AG09309 (cell line): ENCODE measurements at regions not wholly inside any gene's neighbourhood (a gene's known extent, or its start where the extent isn't known, plus 50 kb on each side); places are given as distances from the start of the nearest gene placed in this dataset.

Experiments
- DNase-seq: peaks from one replicate; pipeline ENCODE4 v3.0.0-alpha.2; 2010; ENCODE audit warnings: low read depth
- H3K4me3 ChIP-seq: 2 replicates; pipeline ENCODE4 v1.5.1; 2011; ENCODE audit warnings: mild to moderate bottlenecking, low read depth, low read length, moderate library complexity; ENCODE audit not compliant: control insufficient read depth
- TF ChIP-seq, protein P1 (sequence below): IDR thresholded peaks from 2 replicates; pipeline ENCODE4 v1.5.1; 2011; ENCODE audit warnings: mild to moderate bottlenecking, low read depth, low read length, inconsistent platforms; ENCODE audit not compliant: insufficient read depth, control insufficient read depth; ENCODE audit errors: missing control alignments

- no peak for DNase-seq
- H3K4me3 ChIP-seq, result no peak overlapping the region
- TF ChIP-seq, protein P1, sequence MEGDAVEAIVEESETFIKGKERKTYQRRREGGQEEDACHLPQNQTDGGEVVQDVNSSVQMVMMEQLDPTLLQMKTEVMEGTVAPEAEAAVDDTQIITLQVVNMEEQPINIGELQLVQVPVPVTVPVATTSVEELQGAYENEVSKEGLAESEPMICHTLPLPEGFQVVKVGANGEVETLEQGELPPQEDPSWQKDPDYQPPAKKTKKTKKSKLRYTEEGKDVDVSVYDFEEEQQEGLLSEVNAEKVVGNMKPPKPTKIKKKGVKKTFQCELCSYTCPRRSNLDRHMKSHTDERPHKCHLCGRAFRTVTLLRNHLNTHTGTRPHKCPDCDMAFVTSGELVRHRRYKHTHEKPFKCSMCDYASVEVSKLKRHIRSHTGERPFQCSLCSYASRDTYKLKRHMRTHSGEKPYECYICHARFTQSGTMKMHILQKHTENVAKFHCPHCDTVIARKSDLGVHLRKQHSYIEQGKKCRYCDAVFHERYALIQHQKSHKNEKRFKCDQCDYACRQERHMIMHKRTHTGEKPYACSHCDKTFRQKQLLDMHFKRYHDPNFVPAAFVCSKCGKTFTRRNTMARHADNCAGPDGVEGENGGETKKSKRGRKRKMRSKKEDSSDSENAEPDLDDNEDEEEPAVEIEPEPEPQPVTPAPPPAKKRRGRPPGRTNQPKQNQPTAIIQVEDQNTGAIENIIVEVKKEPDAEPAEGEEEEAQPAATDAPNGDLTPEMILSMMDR, result no peak
These were observed 425.6 kb upstream of the BRINP1 start for GRCh38 chr9:119794836-119795235.

DNA sequence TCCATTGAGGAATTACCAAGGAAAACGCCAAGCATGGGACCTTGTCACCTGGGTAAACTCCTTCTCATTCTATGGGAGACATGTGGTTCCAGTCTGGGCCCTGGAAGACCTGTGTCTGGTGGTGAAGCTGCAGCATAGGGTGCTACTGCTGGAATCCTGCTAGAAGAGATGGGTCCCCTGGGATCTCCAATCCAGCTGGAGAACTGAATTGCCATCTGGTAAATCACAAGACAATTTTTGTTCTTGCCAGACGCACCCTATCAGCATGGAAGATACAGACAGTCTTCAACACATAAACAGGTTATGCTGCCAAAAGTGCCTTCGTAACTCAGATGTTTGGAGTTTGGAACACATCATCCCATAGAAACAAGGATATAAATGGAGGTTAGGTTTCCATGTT is 424.0 kb upstream of the BRINP1 start:
- TF ChIP-seq, protein P1, result no peak
- DNase-seq, result no peak
- no peak overlapping the region for H3K4me3 ChIP-seq

DNA sequence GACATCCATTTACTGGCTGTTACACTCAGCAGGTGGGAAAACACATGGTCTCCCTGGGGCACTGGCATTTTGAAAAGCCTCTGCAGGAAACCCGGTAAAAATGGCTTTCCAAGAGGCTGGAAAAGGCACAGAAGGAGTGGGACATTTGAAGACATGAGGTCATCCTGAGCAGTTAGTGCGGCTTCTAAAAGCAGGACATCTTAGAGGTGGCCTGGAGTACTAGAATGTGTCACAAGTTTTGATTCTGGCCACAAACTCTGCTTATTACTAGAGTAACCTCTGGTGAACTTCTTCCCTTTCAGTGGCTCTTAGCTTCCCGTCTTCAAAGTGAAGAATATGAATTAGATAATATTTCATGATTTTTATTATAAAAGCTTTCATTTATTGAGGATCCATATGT is 423.0 kb upstream of the BRINP1 start:
- TF ChIP-seq, protein P1, result no peak

DNA sequence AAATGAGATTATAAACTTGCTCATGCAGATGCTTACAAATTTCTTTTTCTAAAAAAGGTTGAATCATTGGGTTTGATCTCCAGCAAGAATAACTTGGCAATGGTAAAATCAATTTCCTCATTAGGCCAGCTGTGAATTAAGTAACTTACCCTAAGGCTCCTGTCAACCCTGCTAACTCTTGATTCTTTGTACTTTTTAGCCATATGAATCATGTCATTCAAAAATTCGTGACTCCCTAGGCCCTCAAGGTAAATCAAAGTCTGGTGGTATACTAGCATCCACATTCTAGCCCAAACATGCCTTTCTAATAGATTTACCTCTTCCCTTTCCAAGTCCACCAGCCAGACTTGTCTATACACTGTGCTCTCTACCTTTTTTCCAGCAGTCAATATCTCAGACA is 420.8 kb upstream of the BRINP1 start:
- no peak overlapping the region for H3K4me3 ChIP-seq
- TF ChIP-seq, protein P1, result no peak
- no peak for DNase-seq

More for the DNA sequence above, 423.0 kb upstream of the BRINP1 start:
- DNase-seq, result no peak
- H3K4me3 ChIP-seq, result no peak overlapping the region

DNA sequence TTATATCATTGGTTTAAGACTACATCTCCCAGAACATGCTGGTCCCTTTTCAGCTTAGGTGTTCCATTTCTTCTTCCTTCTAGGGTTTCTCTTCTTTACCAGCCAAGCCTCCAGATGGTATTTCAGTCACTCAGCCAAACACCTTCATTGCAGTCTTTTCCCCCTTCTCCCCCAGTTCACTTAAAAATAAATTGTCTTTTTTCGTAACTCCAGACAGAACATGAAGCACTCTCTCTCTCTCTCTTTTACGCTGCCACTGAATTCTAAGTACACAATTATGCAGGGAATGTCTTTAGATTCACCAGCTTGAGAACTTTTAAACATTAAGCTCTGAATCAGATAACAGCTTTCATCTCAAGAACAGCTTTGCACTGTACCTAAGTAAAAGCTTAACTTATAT is 419.7 kb upstream of the BRINP1 start:
- TF ChIP-seq, protein P1, result no peak
- no peak overlapping the region for H3K4me3 ChIP-seq
- DNase-seq, result no peak

GRCh38 chr9:119781886-119782285 is 412.7 kb upstream of the BRINP1 start:
- DNase-seq, result no peak
- TF ChIP-seq, protein P1, result no peak
- H3K4me3 ChIP-seq, result no peak overlapping the region

GRCh38 chr9:119775410-119775809 is 406.2 kb upstream of the BRINP1 start:
- no peak overlapping the region for H3K4me3 ChIP-seq
- DNase-seq, result no peak
- TF ChIP-seq, protein P1, result no peak
